OCI-LY3 (cell line): ENCODE measurements at regions not wholly inside any gene's neighbourhood (a gene's known extent, or its start where the extent isn't known, plus 50 kb on each side); places are given as distances from the start of the nearest gene placed in this dataset.

Experiments
- EZH2phosphoT487 ChIP-seq: fragments of 200-600 bp; shearing (Covaris generic); IDR thresholded peaks from 2 replicates; pipeline ENCODE4 v1.6.1; 2018; ENCODE audit warnings: antibody characterized with exemption, mixed run types, low read depth
- TF ChIP-seq, protein P1 (sequence below): fragments of 200-600, 300-600 bp; sonication (generic); IDR thresholded peaks from 2 replicates; pipeline ENCODE4 v1.5.1; 2014; ENCODE audit warnings: antibody characterized with exemption, low read length, low read depth

DNA sequence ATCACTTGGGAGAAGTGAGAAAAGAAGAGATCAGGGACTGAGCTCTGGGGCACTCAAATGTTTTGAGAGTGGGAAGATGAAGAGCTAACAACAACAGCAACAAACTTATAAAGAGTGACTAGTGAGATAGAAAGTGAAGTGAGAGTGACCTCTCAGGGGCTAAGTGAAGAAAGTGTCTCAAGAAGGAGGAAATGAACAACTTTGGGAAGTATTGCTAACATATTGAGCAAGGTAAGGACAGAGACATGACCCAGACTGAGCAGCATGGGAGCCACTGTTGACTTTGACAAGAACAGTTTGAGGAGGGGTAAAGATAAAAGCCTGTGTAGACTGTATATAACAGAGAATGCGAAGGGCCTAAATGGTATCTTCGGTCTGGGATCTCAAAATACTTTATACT is 155.1 kb upstream of the BTG1 start:
- TF ChIP-seq, protein P1, sequence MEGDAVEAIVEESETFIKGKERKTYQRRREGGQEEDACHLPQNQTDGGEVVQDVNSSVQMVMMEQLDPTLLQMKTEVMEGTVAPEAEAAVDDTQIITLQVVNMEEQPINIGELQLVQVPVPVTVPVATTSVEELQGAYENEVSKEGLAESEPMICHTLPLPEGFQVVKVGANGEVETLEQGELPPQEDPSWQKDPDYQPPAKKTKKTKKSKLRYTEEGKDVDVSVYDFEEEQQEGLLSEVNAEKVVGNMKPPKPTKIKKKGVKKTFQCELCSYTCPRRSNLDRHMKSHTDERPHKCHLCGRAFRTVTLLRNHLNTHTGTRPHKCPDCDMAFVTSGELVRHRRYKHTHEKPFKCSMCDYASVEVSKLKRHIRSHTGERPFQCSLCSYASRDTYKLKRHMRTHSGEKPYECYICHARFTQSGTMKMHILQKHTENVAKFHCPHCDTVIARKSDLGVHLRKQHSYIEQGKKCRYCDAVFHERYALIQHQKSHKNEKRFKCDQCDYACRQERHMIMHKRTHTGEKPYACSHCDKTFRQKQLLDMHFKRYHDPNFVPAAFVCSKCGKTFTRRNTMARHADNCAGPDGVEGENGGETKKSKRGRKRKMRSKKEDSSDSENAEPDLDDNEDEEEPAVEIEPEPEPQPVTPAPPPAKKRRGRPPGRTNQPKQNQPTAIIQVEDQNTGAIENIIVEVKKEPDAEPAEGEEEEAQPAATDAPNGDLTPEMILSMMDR = no peak
- no peak for TF ChIP-seq EZH2phosphoT487
